ENCODE measurements at regions not wholly inside any gene's neighbourhood (a gene's known extent, or its start where the extent isn't known, plus 50 kb on each side); places are given as distances from the start of the nearest gene placed in this dataset.

GRCh38 chr2:217260441-217261115 is 400.7 kb upstream of the TNP1 start:
- TF ChIP-seq CTCF (IDR thresholded peaks at IDR 0.05) (no peak), POLR2A (IDR thresholded peaks at IDR 0.05) (no peak)
